ENCODE measurements at regions not wholly inside any gene's neighbourhood (a gene's known extent, or its start where the extent isn't known, plus 50 kb on each side); places are given as distances from the start of the nearest gene placed in this dataset.

- no peak for DNase-seq (ENCODE audit: insufficient read length)
- FAIRE-seq, result no peak
- TF ChIP-seq TAF1 (IDR thresholded peaks at IDR 0.05; ENCODE audit: borderline replicate concordance, low read depth, low read length) (no peak), POLR2AphosphoS5 (IDR thresholded peaks at IDR 0.05; ENCODE audit: low read depth, low read length) (no peak), POLR2A (IDR thresholded peaks at IDR 0.05; ENCODE audit: low read depth, low read length) (no peak)
Measured at GRCh38 chr13:103878891-103879605, 812.8 kb upstream of the SLC10A2 start.

- TF ChIP-seq TAF1 (IDR thresholded peaks at IDR 0.05; ENCODE audit: borderline replicate concordance, low read depth, low read length) (no peak), POLR2AphosphoS5 (IDR thresholded peaks at IDR 0.05; ENCODE audit: low read depth, low read length) (no peak), POLR2A (IDR thresholded peaks at IDR 0.05; ENCODE audit: low read depth, low read length) (no peak)
- DNase-seq (ENCODE audit: insufficient read length) (no peak), FAIRE-seq (no peak)
Measured at GRCh38 chr13:103876571-103876970, 810.4 kb upstream of the SLC10A2 start.

- DNase-seq (ENCODE audit: insufficient read length), result no peak
- TF ChIP-seq POLR2AphosphoS5 (IDR thresholded peaks at IDR 0.05; ENCODE audit: low read depth, low read length) (no peak), POLR2A (IDR thresholded peaks at IDR 0.05; ENCODE audit: low read depth, low read length) (no peak), TAF1 (IDR thresholded peaks at IDR 0.05; ENCODE audit: borderline replicate concordance, low read depth, low read length) (no peak)
- no peak for FAIRE-seq
Measured at GRCh38 chr13:103873725-103874124, 807.5 kb upstream of the SLC10A2 start.

GRCh38 chr13:103866048-103866447 is 799.8 kb upstream of the SLC10A2 start:
- no peak for DNase-seq (ENCODE audit: insufficient read length)
- TF ChIP-seq POLR2AphosphoS5 (IDR thresholded peaks at IDR 0.05; ENCODE audit: low read depth, low read length) (no peak), POLR2A (IDR thresholded peaks at IDR 0.05; ENCODE audit: low read depth, low read length) (no peak), TAF1 (IDR thresholded peaks at IDR 0.05; ENCODE audit: borderline replicate concordance, low read depth, low read length) (no peak)
- FAIRE-seq, result no peak

GRCh38 chr13:103862525-103862924 is 796.3 kb upstream of the SLC10A2 start:
- no peak for FAIRE-seq
- DNase-seq (ENCODE audit: insufficient read length), result no peak
- TF ChIP-seq TAF1 (IDR thresholded peaks at IDR 0.05; ENCODE audit: borderline replicate concordance, low read depth, low read length) (no peak), POLR2AphosphoS5 (IDR thresholded peaks at IDR 0.05; ENCODE audit: low read depth, low read length) (no peak), POLR2A (IDR thresholded peaks at IDR 0.05; ENCODE audit: low read depth, low read length) (no peak)

GRCh38 chr13:103859952-103860351 is 793.7 kb upstream of the SLC10A2 start:
- TF ChIP-seq TAF1 (IDR thresholded peaks at IDR 0.05; ENCODE audit: borderline replicate concordance, low read depth, low read length), result no peak
- no peak for TF ChIP-seq POLR2A (IDR thresholded peaks at IDR 0.05; ENCODE audit: low read depth, low read length)
- TF ChIP-seq POLR2AphosphoS5 (IDR thresholded peaks at IDR 0.05; ENCODE audit: low read depth, low read length), result no peak
- no peak for DNase-seq (ENCODE audit: insufficient read length)
- FAIRE-seq, result no peak

GRCh38 chr13:103852036-103852435 is 785.8 kb upstream of the SLC10A2 start:
- no peak for DNase-seq (ENCODE audit: insufficient read length)
- TF ChIP-seq TAF1 (IDR thresholded peaks at IDR 0.05; ENCODE audit: borderline replicate concordance, low read depth, low read length) (no peak), POLR2A (IDR thresholded peaks at IDR 0.05; ENCODE audit: low read depth, low read length) (no peak), POLR2AphosphoS5 (IDR thresholded peaks at IDR 0.05; ENCODE audit: low read depth, low read length) (no peak)
- FAIRE-seq, result no peak

GRCh38 chr13:103844471-103844870 is 778.3 kb upstream of the SLC10A2 start:
- TF ChIP-seq TAF1 (IDR thresholded peaks at IDR 0.05; ENCODE audit: borderline replicate concordance, low read depth, low read length), result no peak
- TF ChIP-seq POLR2AphosphoS5 (IDR thresholded peaks at IDR 0.05; ENCODE audit: low read depth, low read length), result no peak
- TF ChIP-seq POLR2A (IDR thresholded peaks at IDR 0.05; ENCODE audit: low read depth, low read length), result no peak
- FAIRE-seq (no peak), DNase-seq (ENCODE audit: insufficient read length) (no peak)

GRCh38 chr13:103839460-103839859 is 773.2 kb upstream of the SLC10A2 start:
- TF ChIP-seq POLR2A (IDR thresholded peaks at IDR 0.05; ENCODE audit: low read depth, low read length), result no peak
- no peak for TF ChIP-seq POLR2AphosphoS5 (IDR thresholded peaks at IDR 0.05; ENCODE audit: low read depth, low read length)
- DNase-seq (ENCODE audit: insufficient read length) (no peak), FAIRE-seq (no peak)

- DNase-seq (ENCODE audit: insufficient read length) (no peak), FAIRE-seq (no peak)
- TF ChIP-seq TAF1 (IDR thresholded peaks at IDR 0.05; ENCODE audit: borderline replicate concordance, low read depth, low read length), result no peak
- no peak for TF ChIP-seq POLR2A (IDR thresholded peaks at IDR 0.05; ENCODE audit: low read depth, low read length)
- no peak for TF ChIP-seq POLR2AphosphoS5 (IDR thresholded peaks at IDR 0.05; ENCODE audit: low read depth, low read length)
Measured at GRCh38 chr13:103835052-103835451, 768.8 kb upstream of the SLC10A2 start.

GRCh38 chr13:103833294-103833852 is 767.2 kb upstream of the SLC10A2 start:
- no peak for FAIRE-seq

GRCh38 chr13:103815619-103816018 is 749.4 kb upstream of the SLC10A2 start:
- FAIRE-seq, result no peak
- DNase-seq (ENCODE audit: insufficient read length), result no peak
- no peak for TF ChIP-seq TAF1 (IDR thresholded peaks at IDR 0.05; ENCODE audit: borderline replicate concordance, low read depth, low read length)
- no peak for TF ChIP-seq POLR2AphosphoS5 (IDR thresholded peaks at IDR 0.05; ENCODE audit: low read depth, low read length)
- TF ChIP-seq POLR2A (IDR thresholded peaks at IDR 0.05; ENCODE audit: low read depth, low read length), result no peak

More at GRCh38 chr13:103833294-103833852, 767.2 kb upstream of the SLC10A2 start:
- no peak for TF ChIP-seq TAF1 (IDR thresholded peaks at IDR 0.05; ENCODE audit: borderline replicate concordance, low read depth, low read length)
- TF ChIP-seq POLR2A (IDR thresholded peaks at IDR 0.05; ENCODE audit: low read depth, low read length), result no peak
- no peak for TF ChIP-seq POLR2AphosphoS5 (IDR thresholded peaks at IDR 0.05; ENCODE audit: low read depth, low read length)
- DNase-seq (ENCODE audit: insufficient read length), result no peak

Data from GM12892 (cell line).